HG03558 (cell line): ENCODE measurements at regions not wholly inside any gene's neighbourhood (a gene's known extent, or its start where the extent isn't known, plus 50 kb on each side); places are given as distances from the start of the nearest gene placed in this dataset.
"Not testable (repeated sequence)": the region's sequence is repeated elsewhere in the genome, so short reads cannot be mapped to it uniquely, and the experiment has no call there.

Experiments
- ATAC-seq: cut with Tn5 transposase; IDR thresholded peaks from one replicate; pipeline ENCODE4 v1.9.1; 2021; ENCODE audit warnings: moderate number of reproducible peaks; ENCODE audit not compliant: unreplicated experiment; ENCODE audit errors: extremely low read depth

GRCh38 chr13:72657379-72657778 is 70.0 kb downstream of the MZT1 start:
- no peak for ATAC-seq

GRCh38 chr13:72656357-72656756 is 71.1 kb downstream of the MZT1 start:
- ATAC-seq: no peak

- ATAC-seq: no peak
Measured at GRCh38 chr13:72653506-72653905, 73.9 kb downstream of the MZT1 start.

GRCh38 chr13:72652681-72653080 is 74.7 kb downstream of the MZT1 start:
- ATAC-seq: no peak

GRCh38 chr13:72651144-72651543 is 76.3 kb downstream of the MZT1 start:
- no peak for ATAC-seq

- ATAC-seq: no peak
Measured at GRCh38 chr13:72650051-72650700, 77.3 kb downstream of the MZT1 start.

- no peak for ATAC-seq
Measured at GRCh38 chr13:72648513-72649065, 78.8 kb downstream of the MZT1 start.

- no peak for ATAC-seq
Measured at GRCh38 chr13:72647422-72647821, 80.0 kb downstream of the MZT1 start.

- ATAC-seq: no peak
Measured at GRCh38 chr13:72645521-72645920, 81.9 kb downstream of the MZT1 start.

- ATAC-seq: no peak
Measured at GRCh38 chr13:72643311-72643989, 84.0 kb downstream of the MZT1 start.

- ATAC-seq: no peak
Measured at GRCh38 chr13:72639377-72639776, 88.1 kb downstream of the MZT1 start.

GRCh38 chr13:72638059-72638815 is 89.2 kb downstream of the MZT1 start:
- ATAC-seq: no peak

GRCh38 chr13:72637561-72637960 is 89.9 kb downstream of the MZT1 start:
- ATAC-seq: no peak

- ATAC-seq: no peak
Measured at GRCh38 chr13:72634859-72635258, 92.6 kb downstream of the MZT1 start.

- no peak for ATAC-seq
Measured at GRCh38 chr13:72622546-72622945, 104.9 kb downstream of the MZT1 start.

- ATAC-seq: no peak
Measured at GRCh38 chr13:72620874-72621273, 106.6 kb downstream of the MZT1 start.

- no peak for ATAC-seq
Measured at GRCh38 chr13:72617951-72618350, 109.5 kb downstream of the MZT1 start.

GRCh38 chr13:72617186-72617585 is 110.2 kb downstream of the MZT1 start:
- no peak for ATAC-seq

GRCh38 chr13:72610251-72610891 is 117.1 kb downstream of the MZT1 start:
- not testable (repeated sequence) for ATAC-seq

GRCh38 chr13:72599178-72599743 is 128.2 kb downstream of the MZT1 start:
- ATAC-seq: no peak
